NCI-H2107 treated with DMSO at 0.1 percent for 48 hours (cell line): ENCODE measurements at regions not wholly inside any gene's neighbourhood (a gene's known extent, or its start where the extent isn't known, plus 50 kb on each side); places are given as distances from the start of the nearest gene placed in this dataset.
"Not testable (repeated sequence)": the region's sequence is repeated elsewhere in the genome, so short reads cannot be mapped to it uniquely, and the experiment has no call there.

ENCODE experiments used
- DNase-seq: peaks from one replicate; lab custom pipeline; 2025; ENCODE audit not compliant: unreplicated experiment; lab: John Stamatoyannopoulos, UW

DNA sequence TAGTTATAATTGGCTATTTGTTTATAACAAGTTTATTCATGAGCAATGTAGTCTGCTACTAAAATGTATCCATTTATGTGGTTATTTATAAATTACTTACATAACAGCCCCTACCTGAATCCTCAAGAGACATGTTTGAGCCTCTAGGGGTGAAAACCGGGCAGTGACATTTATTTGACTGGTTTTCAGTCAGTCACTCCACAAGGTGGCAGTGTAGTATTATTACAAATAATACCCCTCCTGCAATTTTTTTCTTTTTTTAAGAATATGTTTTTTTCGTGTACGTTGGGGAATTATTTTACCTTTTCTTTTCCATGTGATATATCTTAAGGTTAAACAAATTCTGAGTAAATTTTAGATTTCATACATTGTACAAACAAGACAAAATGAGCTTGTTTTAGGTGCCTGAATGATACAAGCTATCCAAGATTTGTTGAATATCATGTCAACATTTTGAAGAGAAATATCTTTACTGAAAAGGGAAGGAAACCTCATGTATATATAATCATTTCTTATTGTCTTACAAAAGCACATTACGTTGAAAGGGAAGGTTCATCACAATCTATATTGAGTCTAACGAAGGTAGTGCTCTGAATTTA is 598.7 kb upstream of the TECRL start:
- DNase-seq: peak; percentile 34

DNA sequence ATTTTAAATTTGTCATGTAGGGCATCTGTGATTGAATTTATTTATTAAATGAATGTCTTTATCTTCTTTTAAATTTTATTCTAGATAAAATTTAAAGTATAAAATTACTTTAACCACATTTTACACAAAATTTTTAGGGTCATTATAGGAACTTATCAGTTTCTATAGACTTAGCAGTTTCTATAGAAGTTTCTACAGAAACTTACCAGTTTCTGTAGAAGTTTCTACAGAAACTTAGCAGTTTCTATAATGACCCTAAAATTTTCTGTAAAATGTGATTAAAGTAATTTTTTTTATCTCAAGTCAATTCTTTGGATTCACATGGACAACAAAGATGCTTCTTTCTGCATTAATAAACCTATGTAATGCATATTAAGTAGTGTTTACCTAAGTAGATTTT is 565.9 kb upstream of the TECRL start:
- DNase-seq: no peak

DNA sequence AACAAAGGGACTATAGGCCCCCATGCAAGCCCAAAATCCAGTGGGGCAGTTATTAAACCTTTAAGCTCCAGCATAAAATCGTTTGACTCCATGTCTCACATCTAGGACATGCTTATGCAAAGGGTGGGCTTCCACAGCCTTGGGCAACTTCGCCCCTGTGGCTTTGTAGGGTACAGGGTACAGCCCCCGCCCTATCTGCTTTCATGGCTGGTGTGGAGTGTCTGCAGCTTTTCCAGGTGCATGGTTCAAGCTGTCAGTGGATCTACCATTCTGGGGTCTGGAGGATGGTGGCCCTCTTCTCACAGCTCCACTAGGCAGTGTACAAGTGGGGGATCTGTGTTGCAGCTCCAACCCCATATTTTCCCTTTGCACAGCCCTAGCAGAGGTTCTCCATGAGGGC is 559.8 kb upstream of the TECRL start:
- DNase-seq: no peak

DNA sequence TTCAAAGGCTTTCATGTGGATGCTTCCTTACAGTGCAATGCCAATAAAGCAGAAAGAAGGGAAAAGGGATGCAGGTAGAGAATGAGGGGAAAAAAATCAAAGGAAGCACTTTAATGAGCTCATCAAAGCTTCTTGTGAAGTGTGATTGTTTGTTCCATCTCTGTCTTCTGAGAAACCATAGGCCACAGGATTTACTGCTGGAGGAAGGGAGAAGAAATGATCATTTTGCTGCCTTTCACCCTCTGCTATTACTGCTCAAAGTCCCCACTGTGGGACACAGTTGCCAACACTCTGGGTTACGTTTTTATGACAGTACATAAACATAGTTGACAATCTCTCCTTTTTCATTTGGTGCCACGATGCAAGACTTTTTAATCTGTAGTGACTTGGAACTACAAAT is 558.0 kb upstream of the TECRL start:
- no peak for DNase-seq

DNA sequence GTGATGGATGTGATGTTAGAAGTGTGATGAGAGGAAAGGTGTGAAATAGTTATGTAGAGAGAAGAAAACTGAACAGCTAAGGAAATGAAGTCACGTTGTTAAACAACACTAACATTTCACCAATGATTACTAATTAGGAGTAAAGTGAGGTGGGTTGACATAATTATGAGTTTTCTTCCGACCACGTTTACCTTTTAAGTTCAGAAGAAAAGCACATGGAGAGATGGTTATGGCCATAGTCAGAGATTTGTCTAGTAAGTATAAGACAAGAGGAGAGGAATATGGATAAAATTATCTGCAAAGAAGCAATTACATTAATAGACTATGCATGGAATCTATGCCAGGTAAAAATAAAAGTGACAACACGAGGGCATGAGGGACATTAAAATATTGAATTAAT is 551.3 kb upstream of the TECRL start:
- DNase-seq: no peak

DNA sequence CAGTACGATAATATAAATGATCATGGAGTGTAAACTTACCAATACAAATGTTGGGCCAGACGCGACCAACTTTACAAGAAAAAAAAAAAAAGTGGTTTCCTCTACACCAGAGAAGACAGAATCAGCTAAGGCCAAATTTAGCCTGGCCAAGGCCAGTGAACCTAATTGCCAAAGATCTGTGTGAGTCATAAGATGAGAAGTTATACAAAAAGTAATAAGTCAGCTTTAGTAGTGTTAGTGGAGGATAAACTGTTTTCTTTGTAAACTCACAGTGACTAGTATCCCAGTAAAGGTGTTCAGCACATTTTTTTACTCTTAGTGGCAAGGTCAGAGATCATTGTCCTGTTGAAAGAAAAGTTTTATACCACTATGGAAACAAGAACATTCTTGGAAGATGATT is 531.4 kb upstream of the TECRL start:
- no peak for DNase-seq

DNA sequence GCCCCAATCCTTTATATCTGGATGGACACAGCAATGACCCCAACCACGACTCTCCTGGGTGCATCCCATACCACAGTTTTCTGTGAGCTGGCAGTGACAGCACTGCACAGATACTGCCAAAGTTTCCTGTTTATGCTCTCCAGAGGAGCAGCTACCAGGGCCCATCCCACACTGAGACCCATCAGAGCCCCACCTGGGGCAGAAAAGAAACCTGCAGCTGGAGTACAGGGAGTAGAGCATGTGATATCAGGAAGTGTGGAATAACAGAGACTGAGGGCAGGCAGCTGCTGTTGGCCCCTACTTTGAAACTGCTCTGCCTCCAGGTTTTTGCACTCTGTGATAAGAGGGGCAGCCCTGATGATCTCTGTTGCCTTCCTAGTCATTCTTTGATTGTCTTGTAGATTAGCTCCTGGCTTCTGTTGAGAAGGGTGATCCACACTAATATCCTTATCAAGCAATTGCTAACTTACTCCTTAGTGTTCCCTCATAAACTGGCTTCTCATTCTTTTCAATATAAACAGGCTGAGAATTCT is 526.3 kb upstream of the TECRL start:
- no peak for DNase-seq

DNA sequence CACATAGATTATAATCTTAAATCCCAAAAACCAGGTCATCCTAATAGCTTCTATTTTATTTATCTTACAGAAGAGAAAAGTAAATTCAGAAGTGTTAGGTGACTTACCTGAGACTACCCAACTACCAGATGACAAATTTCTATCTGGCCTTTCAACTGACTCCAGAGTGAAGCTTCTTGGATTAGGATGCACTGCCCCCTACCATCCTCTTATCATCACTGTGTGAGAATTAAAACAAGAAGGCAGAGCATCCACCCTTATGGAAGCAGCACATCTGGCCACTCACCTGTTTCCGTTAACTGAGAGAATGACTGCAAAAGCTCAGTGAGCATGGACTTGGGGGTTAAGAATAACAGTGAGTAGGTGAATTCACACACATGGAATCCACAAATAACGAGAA is 502.6 kb upstream of the TECRL start:
- DNase-seq: no peak

DNA sequence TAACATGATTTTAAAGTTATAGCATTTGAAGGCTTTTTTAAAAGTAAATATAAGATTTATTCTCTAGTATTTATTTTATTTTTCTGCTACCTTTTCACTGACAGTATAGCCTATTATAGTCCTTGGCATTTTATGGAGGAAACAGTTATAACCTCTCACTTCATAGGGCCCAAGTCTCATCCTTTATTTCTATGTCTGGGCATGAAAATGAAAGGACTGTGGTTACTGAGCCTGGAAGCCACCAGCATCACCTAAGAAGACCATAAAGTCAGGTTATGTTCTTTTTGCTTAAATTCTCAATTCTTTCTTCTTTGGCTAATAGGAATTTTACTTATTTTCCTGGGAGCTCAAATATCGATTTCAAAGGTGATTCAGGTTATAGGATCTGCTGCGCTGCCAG is 494.7 kb upstream of the TECRL start:
- no peak for DNase-seq

DNA sequence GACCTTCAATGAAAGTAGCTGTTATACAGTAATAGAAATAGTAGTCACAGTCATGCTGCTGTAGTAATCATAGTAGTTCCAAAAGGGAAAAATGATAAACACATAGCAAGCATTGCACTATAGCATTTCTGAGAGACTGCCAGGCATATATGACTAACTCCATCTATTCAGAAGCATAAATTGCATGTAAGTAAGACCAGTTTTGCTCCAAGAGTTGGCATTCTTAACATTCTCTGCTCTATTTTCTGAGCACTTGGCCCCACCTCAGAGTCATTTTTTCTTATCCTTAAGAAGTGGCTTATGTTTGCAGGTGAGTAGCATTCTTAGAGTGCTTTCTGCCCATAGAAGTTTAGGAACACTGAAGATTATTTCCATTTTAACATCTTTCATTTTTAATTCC is 490.3 kb upstream of the TECRL start:
- DNase-seq: no peak

DNA sequence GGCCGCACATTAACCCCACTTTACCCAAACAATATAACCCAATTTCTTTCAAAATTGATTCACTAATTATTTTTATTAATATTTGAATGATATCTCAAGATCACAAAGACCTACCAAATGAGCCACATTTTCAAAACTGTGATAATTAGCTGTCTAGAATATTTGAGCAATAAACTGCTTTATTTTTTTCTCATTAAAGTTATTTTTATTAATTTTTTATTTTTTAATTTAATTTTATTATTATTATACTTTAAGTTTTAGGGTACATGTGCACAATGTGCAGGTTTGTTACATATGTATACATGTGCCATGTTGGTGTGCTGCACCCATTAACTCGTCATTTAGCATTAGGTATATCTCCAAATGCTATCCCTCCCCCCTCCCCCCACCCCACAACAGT is 489.8 kb upstream of the TECRL start:
- not testable (repeated sequence) for DNase-seq

DNA sequence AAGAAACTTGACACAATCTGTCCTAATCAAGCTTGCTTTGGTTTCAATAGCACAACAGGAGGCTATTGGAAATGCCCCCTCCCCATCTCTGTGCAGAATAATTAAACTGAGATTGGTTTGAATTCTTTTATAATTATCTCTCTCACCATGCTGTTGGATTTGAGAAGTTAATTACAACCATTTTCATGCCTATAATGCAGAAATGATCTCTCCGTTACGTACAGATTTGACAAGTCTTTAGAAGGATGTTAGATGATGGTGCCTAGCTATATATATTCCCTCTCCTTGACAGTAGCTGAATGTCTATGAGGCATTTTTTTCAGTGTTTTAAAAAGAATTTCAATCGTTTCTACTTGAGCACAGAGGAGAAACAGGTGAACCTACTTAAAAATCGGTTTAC is 488.4 kb upstream of the TECRL start:
- DNase-seq: no peak

DNA sequence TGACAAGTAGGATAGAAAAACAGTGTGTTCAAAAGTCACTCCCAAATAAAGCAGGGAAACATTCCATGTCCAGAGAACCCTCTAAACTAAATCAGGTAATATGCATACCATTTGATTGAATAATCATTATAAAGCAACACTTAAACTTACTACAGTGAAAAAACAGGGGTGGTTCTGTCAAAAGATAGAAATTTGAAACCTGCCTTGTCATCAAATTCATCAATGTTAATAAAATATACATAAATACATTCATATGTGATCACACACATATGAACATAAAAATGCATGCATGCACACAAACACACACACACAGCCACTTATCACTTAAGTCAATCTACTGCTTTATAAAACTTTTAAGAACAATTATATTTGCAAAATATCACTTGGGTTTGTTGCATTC is 485.8 kb upstream of the TECRL start:
- no peak for DNase-seq

DNA sequence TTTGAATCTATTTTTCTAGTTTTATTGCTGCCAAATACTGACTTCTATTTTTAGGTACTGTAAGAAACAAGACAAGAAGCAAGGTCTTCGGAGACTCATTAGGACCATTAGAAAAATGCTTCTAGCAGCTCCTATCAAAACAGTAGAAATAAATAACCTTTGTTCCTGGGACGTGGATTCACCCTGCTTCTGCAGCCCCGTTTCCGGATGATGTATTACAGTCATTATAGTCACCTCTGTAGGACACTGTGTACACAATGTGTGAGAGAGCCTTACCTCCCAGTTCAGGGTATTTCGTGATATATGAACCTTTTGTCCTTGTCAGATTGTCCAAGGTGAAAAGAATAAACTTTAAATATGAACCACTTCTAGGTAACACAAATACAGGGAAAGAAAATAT is 484.0 kb upstream of the TECRL start:
- DNase-seq: no peak

DNA sequence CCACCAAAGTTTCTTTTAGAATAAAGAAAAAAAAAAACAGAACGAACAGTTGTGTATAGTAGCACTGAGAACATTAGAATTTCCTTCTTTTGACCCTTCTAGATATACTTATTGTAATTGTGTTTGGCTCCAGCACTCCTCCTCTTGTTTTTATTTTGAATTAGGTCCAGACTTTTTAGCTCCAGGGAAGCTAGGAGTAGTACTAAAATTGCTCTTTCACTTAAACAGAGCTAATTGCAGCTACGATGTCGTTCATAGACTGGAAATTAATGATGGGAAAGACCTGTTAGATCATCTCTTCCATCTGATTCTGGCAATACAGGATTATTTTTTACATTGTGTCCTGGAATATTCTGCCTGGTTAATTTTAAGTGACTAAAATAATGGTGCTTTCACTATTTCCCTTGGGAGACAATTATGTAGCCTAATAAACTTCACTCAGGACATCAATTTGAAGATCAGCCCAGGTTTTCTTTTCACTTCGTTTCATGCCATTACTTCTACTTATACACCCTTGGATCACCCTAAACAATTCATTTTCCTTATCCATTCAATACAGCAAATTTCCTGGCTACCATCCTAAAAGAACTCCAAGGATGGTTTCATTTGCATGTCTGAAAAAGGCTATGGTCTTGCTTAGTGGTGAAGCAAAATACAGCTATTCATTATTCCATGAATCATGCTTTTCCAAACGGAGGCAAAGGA is 480.8 kb upstream of the TECRL start:
- no peak for DNase-seq

DNA sequence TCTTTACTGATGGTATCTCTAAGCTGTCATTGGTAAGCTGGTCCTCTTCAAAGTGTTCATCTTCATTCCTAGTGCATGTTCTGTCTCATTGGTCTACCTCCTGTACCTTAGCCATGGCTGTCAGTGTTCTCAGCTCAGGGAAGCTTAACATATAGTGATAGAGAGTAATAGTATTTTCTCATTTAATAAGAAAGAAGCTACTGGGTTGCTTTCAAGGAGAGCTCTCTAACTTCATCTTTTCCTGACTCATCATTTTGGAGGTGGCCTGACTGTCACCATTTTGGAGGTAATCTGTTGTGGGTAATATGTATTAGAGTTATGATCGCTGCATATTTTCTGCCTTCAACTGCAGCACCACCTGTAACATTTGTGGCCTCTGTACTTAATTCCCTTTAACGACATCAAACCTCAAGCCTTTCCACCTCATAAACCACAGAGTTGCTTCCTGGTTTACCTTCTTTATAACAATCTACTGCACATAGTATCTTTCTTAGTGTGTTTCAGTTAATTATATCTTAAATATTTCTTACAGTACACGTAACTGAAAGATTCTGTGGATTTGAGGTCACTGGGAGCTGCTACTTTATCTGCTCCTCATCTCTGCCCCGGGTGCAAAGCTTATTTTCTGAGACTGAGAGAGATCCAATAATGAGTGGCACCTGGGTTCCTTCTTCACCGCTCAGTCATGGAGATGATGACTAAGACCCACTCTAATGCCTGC is 474.0 kb upstream of the TECRL start:
- peak; percentile 6 for DNase-seq

DNA sequence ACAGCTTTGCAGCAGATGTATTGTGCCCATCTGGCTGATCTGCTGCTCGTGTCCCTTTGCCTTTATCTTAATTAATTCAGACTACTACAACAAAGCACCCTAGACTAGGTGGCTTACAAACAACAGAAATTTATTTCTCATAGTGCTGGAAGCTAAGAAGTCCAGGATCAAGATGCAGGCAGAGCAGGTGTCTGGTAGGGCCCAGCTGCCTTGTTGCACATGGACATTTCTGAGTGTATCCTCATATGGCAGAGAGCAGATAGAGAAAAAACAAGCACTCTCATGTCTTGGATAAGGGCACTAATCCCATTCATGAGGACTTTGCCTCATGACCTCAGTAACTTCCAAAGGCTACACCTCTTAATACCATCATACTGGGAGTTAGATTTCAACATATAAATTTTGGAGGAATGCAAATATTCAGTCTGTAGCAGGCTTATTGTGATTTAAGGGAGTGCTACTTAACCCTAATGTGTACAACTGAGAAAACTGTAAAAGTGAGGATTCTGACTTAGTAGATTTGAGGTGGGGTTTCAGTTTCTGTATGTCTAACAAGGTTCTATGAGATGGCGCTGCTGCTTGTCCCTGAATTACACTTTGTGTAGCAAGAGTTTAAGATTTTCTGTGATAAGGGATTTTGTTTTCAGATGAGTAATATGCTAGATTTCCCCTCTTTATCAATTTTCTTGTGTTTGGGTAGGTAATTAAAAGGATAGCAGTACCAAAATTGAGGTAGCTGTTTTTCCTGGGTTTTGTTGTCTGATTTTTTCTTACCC is 473.2 kb upstream of the TECRL start:
- no peak for DNase-seq

DNA sequence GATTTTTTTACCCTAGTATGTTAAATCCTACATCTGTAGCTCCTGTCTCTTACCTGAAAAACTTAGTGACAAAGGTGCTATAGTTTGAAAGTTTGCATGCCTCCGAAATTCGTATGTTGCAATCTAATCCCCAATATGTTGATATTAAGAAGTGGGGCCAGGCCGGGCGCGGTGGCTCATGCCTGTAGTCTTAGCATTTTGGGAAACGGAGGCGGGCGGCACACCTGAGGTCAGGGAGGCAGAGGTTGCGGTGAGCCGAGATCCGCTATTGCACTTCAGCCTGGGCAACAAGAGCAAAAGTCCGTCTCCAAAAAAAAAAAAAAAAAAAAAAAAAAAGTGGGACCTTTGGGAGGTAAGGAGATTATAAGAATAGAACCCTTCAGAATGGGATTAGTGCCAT is 471.3 kb upstream of the TECRL start:
- DNase-seq: no peak

DNA sequence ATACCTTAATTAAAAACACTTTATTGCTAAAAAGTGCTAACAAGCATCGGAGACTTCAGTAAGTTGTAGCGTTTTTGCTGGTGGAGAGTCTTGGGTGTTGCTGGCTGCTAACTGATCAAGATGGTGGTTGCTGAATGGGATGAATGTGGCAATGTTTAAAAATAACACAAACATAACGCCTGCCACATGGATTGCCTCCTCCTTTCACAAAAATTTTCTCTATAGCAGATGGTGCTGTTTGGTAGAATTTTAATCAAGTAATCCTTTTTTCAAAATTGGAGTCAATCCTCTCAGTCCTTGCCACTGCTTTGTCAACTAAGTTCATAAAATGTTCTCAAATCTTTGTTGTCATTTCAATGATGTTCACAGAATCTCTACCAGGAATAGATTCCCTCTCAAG is 466.8 kb upstream of the TECRL start:
- no peak for DNase-seq

DNA sequence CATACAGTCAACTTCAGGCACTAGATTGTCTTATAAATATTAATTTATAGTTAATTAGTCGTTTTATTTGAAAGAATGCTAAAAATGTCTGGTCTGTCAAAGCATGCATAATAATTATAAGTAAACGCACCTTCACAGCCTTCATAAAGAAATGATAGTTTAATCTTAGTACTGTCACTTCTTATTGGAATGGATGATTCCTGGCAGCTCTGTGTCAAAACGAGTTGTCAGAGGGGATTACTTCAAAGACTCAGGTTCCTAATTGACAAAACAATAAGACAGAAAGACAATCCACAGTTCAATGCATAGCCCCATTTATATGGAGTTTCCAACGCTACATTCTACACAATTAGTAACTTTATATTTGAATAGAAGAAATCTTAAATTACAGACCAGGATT is 461.3 kb upstream of the TECRL start:
- DNase-seq: no peak

DNA sequence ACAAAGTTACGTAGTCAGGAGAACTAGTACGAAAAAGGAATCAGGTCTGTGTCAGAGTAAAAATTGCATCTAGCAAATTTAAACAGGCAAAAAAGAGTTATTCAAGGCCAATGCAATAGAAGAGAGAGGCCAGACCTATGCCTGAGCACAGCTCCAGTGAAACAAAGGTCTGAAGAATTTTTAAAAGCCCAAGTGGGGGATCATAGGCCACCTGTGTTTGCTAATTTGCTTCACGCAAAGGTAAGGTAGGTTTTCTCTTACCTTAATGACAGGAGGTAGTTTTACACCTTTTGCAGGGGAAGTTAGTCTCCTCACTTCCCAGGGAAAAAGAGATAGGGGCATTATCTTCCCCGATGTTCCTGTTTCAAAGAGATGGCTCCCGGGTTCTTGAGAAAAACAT is 448.6 kb upstream of the TECRL start:
- no peak for DNase-seq

DNA sequence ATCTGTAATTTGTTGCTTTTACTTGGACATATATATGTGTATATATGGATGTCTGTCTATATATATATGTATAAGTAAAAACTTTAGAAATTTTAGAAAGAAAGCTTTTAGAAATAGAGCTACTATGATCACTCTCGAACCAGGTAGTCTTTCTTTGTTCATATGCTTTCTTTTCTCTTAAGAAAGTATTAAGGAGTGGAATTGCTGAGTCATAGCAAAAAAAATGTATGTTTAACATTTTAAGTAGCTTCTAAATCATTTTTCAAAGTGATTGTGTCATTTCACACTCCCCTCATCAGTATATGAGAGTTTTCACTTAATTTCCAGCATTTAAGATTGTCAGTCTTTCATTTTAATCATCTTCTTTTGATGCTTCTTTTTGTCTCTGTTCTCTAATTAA is 447.9 kb upstream of the TECRL start:
- no peak for DNase-seq
